Fibroblast of pulmonary artery (primary cell): ENCODE measurements at regions not wholly inside any gene's neighbourhood (a gene's known extent, or its start where the extent isn't known, plus 50 kb on each side); places are given as distances from the start of the nearest gene placed in this dataset.

Source experiments
- DNase-seq: peaks from one replicate; pipeline ENCODE4 v3.0.0-alpha.2; 2010; ENCODE audit warnings: low read depth
- H3K4me3 ChIP-seq: replicated peaks from 2 replicates; pipeline ENCODE4 v1.5.1; 2011; ENCODE audit warnings: low read depth, mild to moderate bottlenecking, control low read depth, low read length, moderate library complexity
- TF ChIP-seq, protein P1 (sequence below): IDR thresholded peaks from 2 replicates; pipeline ENCODE4 v1.5.1; 2011; ENCODE audit warnings: mild to moderate bottlenecking, control low read depth, low read length, inconsistent platforms; ENCODE audit errors: missing control alignments

DNA sequence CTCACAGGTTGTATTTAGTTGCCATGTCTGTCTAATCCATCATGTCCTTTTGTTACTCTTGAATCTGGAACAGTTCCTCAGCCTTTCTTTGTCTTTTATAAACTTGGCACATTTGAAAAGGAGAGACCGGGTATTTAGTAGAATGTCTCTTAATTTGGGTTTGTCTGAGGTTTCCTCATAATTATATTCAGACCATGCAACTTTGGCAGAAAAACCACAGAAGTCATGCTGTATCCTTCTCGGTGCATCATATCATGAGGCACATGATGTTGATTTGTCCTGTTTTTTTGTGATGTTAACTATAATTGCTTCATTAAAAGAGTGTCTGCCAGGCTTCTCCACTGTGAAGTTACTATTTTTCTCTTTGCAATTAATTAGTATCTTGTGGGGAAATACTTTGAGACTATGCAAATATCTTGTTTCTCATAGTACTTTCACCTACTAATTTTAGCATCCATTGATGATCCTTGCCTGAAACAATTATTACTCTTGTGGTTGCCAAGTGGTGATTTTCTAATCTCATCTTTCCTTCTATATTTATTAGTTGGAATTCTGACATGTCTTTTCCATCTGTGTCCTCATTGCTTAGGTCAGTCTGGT lies 837.3 kb downstream of the DHX35 start:
- no peak overlapping the region for H3K4me3 ChIP-seq
- TF ChIP-seq, protein P1, sequence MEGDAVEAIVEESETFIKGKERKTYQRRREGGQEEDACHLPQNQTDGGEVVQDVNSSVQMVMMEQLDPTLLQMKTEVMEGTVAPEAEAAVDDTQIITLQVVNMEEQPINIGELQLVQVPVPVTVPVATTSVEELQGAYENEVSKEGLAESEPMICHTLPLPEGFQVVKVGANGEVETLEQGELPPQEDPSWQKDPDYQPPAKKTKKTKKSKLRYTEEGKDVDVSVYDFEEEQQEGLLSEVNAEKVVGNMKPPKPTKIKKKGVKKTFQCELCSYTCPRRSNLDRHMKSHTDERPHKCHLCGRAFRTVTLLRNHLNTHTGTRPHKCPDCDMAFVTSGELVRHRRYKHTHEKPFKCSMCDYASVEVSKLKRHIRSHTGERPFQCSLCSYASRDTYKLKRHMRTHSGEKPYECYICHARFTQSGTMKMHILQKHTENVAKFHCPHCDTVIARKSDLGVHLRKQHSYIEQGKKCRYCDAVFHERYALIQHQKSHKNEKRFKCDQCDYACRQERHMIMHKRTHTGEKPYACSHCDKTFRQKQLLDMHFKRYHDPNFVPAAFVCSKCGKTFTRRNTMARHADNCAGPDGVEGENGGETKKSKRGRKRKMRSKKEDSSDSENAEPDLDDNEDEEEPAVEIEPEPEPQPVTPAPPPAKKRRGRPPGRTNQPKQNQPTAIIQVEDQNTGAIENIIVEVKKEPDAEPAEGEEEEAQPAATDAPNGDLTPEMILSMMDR, result no peak
- DNase-seq, result no peak

DNA sequence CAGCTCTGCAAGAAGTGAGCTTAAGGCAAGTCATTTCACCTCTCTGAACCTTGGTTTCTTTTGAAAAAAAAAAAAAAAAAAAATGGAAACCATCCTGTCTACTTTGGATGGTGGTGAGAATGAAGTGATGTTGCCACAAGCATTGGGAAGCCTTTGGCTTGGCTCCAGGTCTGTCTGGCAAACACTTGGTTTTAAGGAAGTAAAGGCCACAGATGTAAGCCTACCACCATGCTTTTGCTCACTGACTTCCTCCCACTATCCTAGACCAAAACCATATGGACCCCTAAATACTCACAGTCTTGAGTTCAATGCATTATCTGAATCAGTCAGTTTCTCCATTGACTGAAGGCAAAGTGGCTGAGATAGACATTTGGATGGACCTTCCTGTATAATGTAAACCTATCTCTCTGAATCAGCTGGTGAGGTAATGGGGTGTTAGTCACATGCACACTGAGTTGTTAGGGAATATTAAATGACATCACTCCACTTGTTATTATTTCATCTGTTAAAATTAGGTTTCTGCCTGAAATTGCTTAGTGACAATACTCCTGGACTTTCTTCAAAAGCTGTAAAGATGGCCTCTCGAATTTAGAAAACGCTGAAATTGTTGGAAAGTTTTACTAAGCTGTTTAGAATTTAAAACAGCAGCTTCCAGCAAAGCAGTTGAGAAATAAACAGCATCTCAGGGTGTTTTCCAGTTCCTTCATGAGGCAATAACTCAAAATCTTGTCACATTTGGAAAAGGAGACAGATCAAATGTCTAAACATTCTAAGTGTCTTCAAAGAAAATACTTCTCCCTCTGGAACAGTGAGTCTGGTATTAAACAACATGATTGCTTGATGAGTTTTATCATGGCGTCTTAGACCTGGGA lies 833.5 kb downstream of the DHX35 start:
- TF ChIP-seq, protein P1, result no peak
- no peak overlapping the region for H3K4me3 ChIP-seq
- no peak for DNase-seq

DNA sequence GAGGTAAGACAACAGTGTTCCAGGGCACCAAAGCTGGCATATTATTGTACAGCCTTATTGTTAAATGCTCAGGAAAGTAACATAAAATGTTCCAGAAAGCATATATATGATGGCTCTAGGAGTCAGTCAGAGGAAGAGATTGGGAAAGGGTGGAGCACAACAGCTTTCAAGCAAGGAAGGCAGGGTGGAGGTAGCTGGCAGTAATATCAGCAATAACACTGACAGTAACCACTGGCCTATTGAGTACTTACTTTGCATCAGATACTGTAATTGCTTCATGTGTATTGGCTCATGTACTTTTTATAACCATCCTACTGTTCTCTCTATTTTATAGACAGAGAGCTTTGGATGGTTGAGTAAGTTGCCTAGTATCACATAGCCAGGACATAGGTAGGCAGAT lies 830.2 kb downstream of the DHX35 start:
- TF ChIP-seq, protein P1, result no peak
- no peak for DNase-seq
- H3K4me3 ChIP-seq, result no peak overlapping the region

DNA sequence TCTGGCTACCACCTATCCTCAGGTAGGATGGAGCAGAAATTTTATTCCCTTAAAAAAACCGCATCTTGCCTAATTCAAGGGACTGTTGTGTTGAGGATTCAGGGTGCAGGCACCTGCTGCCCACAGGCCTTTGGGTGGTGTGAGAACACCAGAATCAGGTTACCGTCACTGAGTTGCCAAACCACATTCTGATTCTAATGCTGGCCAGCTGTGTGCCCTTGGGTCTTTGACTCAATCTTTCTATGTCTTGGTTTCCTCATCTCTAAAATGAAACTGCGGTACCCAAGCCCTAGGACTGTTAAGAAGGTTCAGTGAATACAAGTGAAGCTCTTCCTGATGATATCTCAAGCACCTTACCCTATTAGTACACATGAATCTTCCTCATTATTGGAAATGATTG lies 827.3 kb downstream of the DHX35 start:
- no peak for DNase-seq
- TF ChIP-seq, protein P1, result no peak
- no peak overlapping the region for H3K4me3 ChIP-seq

DNA sequence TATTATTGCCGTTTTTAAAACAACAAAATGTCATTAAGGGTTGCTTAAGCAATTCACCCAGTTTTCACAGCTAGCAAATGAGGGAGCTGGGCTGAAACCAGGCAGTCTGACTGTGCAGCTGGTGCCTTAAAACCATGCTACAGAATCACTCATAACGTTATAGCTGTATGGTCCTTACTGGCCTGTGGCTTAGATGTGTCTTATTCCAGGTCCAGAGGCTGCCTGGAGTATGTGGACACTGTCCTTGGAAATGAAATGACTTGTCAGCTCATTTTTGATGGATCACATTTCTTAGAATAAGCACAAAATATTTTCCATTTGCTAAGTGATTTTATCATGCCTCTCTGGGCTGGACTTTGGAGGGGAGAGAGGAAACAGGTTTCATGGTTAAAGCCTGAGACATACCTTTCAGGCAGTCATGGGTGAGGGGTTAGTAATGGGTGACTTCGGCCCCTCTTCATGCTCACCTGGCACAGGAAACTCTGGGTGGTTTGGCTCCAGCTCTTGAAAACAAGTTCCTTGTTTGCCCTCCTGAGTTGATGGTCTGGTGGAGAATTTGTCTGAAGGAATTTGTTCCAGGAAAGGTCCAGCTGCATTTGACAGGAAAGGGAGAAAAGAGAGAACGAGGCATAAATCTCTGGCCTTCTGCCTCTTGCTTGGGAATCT lies 823.2 kb downstream of the DHX35 start:
- TF ChIP-seq, protein P1, result no peak
- no peak overlapping the region for H3K4me3 ChIP-seq
- no peak for DNase-seq

DNA sequence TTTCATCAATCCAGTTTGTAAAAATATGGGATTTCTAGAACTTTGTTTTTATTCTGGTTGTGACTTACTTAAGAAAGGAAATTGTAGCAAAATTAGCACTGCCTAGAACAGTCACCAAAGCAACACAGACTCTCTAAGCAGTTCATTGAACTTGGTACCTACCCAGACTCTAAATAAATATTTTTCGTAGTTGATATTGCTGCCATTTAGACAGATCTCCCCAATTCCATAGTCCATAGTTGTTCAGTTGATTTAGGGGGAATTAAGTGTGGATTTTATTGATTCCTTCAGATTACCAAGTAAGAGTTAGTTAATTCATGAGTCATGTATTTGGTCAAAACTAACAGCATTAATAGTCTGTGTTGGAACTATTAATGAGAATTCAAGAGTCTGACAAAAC lies 822.5 kb downstream of the DHX35 start:
- TF ChIP-seq, protein P1, result no peak
- H3K4me3 ChIP-seq, result no peak overlapping the region
- no peak for DNase-seq
